GM23338 (cell line): ENCODE measurements at regions not wholly inside any gene's neighbourhood (a gene's known extent, or its start where the extent isn't known, plus 50 kb on each side); places are given as distances from the start of the nearest gene placed in this dataset.
"Not testable (repeated sequence)": the region's sequence is repeated elsewhere in the genome, so short reads cannot be mapped to it uniquely, and the experiment has no call there.

Experiments
- ATAC-seq: fragments of 200-7000 bp; cut with Tn5 transposase; 3 replicates; pipeline ENCODE4 v1.9.1; 2020
- DNase-seq: peaks from one replicate; pipeline ENCODE4 v3.0.0-alpha.2; 2015; ENCODE audit warnings: low spot score
- H2AFZ ChIP-seq: fragments of 200-600 bp; sonication (generic); 2 replicates; pipeline ENCODE4 v1.8.0; 2016; ENCODE audit warnings: antibody characterized with exemption, mild to moderate bottlenecking, moderate library complexity
- H3F3A ChIP-seq: fragments of 200-600 bp; sonication (generic); replicated peaks from 2 replicates; pipeline ENCODE4 v1.8.0; 2017; ENCODE audit warnings: antibody characterized with exemption, mixed run types, low read depth
- H3K27ac ChIP-seq: fragments of 200-600 bp; sonication (generic); 2 replicates; pipeline ENCODE4 v1.6.1; 2016; ENCODE audit warnings: low read depth
- H3K27me3 ChIP-seq: fragments of 200-600 bp; sonication (generic); 2 replicates; pipeline ENCODE4 v1.8.0; 2016; ENCODE audit warnings: mild to moderate bottlenecking, mixed run types, moderate library complexity; ENCODE audit not compliant: insufficient read depth
- H3K36me3 ChIP-seq: fragments of 200-600 bp; sonication (generic); 2 replicates; pipeline ENCODE4 v1.8.0; 2016; ENCODE audit warnings: mild to moderate bottlenecking; ENCODE audit not compliant: insufficient read depth
- H3K4me1 ChIP-seq: fragments of 200-600 bp; sonication (generic); 2 replicates; pipeline ENCODE4 v1.8.0; 2016; ENCODE audit warnings: mild to moderate bottlenecking, moderate library complexity; ENCODE audit not compliant: insufficient read depth
- H3K4me2 ChIP-seq: fragments of 200-600 bp; sonication (generic); 2 replicates; pipeline ENCODE4 v1.7.1; 2017; ENCODE audit warnings: mixed run types
- H3K4me3 ChIP-seq: fragments of 200-600 bp; sonication (generic); 2 replicates; pipeline ENCODE4 v1.6.1; 2016; ENCODE audit warnings: mixed run types
- H3K79me2 ChIP-seq: fragments of 200-600 bp; sonication (generic); replicated peaks from 2 replicates; pipeline ENCODE4 v1.8.0; 2017; ENCODE audit warnings: mild to moderate bottlenecking; ENCODE audit not compliant: insufficient read depth
- H3K9me2 ChIP-seq: fragments of 200-600 bp; sonication (generic); 2 replicates; pipeline ENCODE4 v1.8.0; 2017; ENCODE audit not compliant: insufficient read depth
- H4K20me1 ChIP-seq: fragments of 200-600 bp; sonication (generic); replicated peaks from 2 replicates; pipeline ENCODE4 v1.8.0; 2017; ENCODE audit warnings: mild to moderate bottlenecking; ENCODE audit not compliant: insufficient read depth
- H3K27ac Mint-ChIP-seq: 2 replicates; pipeline ENCODE4 v1.8.0; 2020; ENCODE audit warnings: inconsistent platforms, mild to moderate bottlenecking, moderate library complexity, mixed read lengths
- H3K27me3 Mint-ChIP-seq: 3 replicates; pipeline ENCODE4 v1.8.0; 2022; ENCODE audit warnings: low read depth, mild to moderate bottlenecking, moderate library complexity, mixed read lengths, inconsistent platforms; ENCODE audit not compliant: insufficient read depth, poor library complexity
- H3K36me3 Mint-ChIP-seq: 3 replicates; pipeline ENCODE4 v1.8.0; 2021; ENCODE audit warnings: low read depth, mild to moderate bottlenecking, inconsistent platforms, moderate library complexity, mixed read lengths
- H3K4me1 Mint-ChIP-seq: 3 replicates; pipeline ENCODE4 v1.8.0; 2020; ENCODE audit warnings: mild to moderate bottlenecking, inconsistent platforms, mixed read lengths
- H3K4me3 Mint-ChIP-seq: 3 replicates; pipeline ENCODE4 v1.8.0; 2021; ENCODE audit warnings: moderate library complexity, mild to moderate bottlenecking, inconsistent platforms, mixed read lengths
- H3K9me3 Mint-ChIP-seq: 3 replicates; pipeline ENCODE4 v1.8.0; 2020; ENCODE audit warnings: moderate library complexity, mild to moderate bottlenecking, inconsistent platforms, mixed read lengths
- CREB1 ChIP-seq: fragments of 250-450 bp; sonication (Bioruptor Pico); IDR thresholded peaks from 2 replicates; pipeline ENCODE4 v1.5.0; 2020; ENCODE audit warnings: low read depth, mild to moderate bottlenecking, moderate library complexity
- EZH2 ChIP-seq: fragments of 200-600 bp; sonication (generic); IDR thresholded peaks from one replicate; pipeline ENCODE4 v1.8.0; 2017; ENCODE audit warnings: antibody characterized with exemption, mild to moderate bottlenecking, low read depth; ENCODE audit not compliant: unreplicated experiment
- EZH2phosphoT487 ChIP-seq: fragments of 200-600 bp; sonication (generic); IDR thresholded peaks from one replicate; pipeline ENCODE4 v1.8.1; 2018; ENCODE audit warnings: antibody characterized with exemption; ENCODE audit not compliant: unreplicated experiment
- JUNB ChIP-seq: IDR thresholded peaks from one replicate; pipeline ENCODE4 v1.6.1; 2016; ENCODE audit warnings: antibody characterized with exemption; ENCODE audit not compliant: unreplicated experiment
- NANOG ChIP-seq: IDR thresholded peaks from 2 replicates; pipeline ENCODE4 v1.6.1; 2016; ENCODE audit warnings: antibody characterized with exemption, borderline replicate concordance
- POLR2AphosphoS5 ChIP-seq: IDR thresholded peaks from 2 replicates; pipeline ENCODE4 v1.6.1; 2016; ENCODE audit warnings: antibody characterized with exemption, low read depth
- ZNF114 ChIP-seq: fragments of 250-450 bp; sonication (Bioruptor Pico); IDR thresholded peaks from 2 replicates; pipeline ENCODE4 v1.5.0; 2020; ENCODE audit warnings: mild to moderate bottlenecking, moderate library complexity
- TF ChIP-seq, protein P1 (sequence below), 2 experiments: fragments of 200-600 bp in 1 of 2; sonication (generic) in 1 of 2; conservative IDR thresholded peaks; 2 replicates each; pipeline versions ENCODE4 v1.5.1 to v1.6.1; 2016 to 2017; ENCODE audit warnings: antibody characterized with exemption in 2 of 2, low read depth in 2 of 2, mild to moderate bottlenecking in 2 of 2, moderate library complexity in 1 of 2
- TF ChIP-seq, protein P2 (sequence below): IDR thresholded peaks from 2 replicates; pipeline ENCODE4 v1.6.1; 2016; ENCODE audit warnings: antibody characterized with exemption

DNA sequence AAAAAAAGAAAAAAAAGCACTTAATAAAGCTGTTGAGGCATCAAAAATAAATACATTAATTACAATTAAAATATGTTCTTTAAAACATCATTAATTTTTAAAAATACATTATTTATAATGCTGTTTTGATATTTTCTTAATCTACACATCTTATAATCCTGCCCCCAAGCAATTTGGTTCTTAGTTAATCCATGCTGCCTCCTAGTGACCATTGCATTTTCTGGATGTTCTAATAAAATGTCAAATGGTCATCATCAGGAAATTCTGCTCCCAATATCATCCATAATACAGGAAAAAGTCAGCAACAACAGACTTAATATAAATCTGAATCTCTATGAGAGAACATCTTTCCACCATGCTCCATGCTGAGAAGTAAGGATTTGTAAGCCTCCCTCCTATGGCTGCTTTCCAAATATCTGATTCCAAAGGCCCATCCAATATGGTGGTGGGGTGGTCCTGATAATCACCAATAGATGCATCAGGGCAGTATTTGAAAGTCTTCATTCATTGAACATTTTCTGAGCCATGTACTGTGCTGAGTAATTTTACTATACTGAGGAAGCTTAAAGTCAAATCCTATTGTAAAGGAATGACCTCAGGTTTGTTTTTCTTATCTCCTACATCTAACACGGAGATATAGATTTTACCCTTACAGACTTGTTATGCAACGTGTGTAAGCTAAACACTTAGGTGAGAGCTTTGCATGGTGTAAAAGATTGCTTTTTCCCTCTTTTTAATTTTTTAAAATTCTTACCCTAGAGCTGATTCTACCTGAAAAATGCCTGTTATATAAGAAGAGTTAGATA is 124.7 kb upstream of the BMAL1 start:
- H3K4me2 ChIP-seq = no peak overlapping the region
- H3K27ac Mint-ChIP-seq = no peak overlapping the region
- H3K27ac ChIP-seq = no peak overlapping the region
- no peaks in the 10 kb centered on the region for H3K27me3 Mint-ChIP-seq
- H3K36me3 Mint-ChIP-seq = no peaks in the 10 kb centered on the region
- no peaks in the 10 kb centered on the region for H3K79me2 ChIP-seq
- TF ChIP-seq, protein P1, sequence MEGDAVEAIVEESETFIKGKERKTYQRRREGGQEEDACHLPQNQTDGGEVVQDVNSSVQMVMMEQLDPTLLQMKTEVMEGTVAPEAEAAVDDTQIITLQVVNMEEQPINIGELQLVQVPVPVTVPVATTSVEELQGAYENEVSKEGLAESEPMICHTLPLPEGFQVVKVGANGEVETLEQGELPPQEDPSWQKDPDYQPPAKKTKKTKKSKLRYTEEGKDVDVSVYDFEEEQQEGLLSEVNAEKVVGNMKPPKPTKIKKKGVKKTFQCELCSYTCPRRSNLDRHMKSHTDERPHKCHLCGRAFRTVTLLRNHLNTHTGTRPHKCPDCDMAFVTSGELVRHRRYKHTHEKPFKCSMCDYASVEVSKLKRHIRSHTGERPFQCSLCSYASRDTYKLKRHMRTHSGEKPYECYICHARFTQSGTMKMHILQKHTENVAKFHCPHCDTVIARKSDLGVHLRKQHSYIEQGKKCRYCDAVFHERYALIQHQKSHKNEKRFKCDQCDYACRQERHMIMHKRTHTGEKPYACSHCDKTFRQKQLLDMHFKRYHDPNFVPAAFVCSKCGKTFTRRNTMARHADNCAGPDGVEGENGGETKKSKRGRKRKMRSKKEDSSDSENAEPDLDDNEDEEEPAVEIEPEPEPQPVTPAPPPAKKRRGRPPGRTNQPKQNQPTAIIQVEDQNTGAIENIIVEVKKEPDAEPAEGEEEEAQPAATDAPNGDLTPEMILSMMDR (conservative IDR thresholded peaks at IDR 0.05; ENCODE audit: low read depth in 2 of 2) = peak; percentile 60 to 68
- TF ChIP-seq, protein P2, sequence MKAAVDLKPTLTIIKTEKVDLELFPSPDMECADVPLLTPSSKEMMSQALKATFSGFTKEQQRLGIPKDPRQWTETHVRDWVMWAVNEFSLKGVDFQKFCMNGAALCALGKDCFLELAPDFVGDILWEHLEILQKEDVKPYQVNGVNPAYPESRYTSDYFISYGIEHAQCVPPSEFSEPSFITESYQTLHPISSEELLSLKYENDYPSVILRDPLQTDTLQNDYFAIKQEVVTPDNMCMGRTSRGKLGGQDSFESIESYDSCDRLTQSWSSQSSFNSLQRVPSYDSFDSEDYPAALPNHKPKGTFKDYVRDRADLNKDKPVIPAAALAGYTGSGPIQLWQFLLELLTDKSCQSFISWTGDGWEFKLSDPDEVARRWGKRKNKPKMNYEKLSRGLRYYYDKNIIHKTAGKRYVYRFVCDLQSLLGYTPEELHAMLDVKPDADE = no peak
- no peak for TF ChIP-seq ZNF114 (CRISPR knock-in tag)
- no peaks in the 10 kb centered on the region for H3F3A ChIP-seq
- no peaks in the 10 kb centered on the region for H3K27me3 ChIP-seq
- H3K9me2 ChIP-seq = no peaks in the 10 kb centered on the region
- no peaks in the 10 kb centered on the region for H3K4me1 ChIP-seq
- H2AFZ ChIP-seq = no peak overlapping the region
- DNase-seq = peak; percentile 37
- H3K36me3 ChIP-seq = no peaks in the 10 kb centered on the region
- H3K9me3 Mint-ChIP-seq = peaks cover 9% of the 10 kb centered on the region; the same call in 2 of the 3 replicates
- no peaks in the 10 kb centered on the region for H4K20me1 ChIP-seq
- no peak overlapping the region for H3K4me3 Mint-ChIP-seq
- no peak overlapping the region for H3K4me3 ChIP-seq
- no peak for ATAC-seq
- H3K4me1 Mint-ChIP-seq = no peaks in the 10 kb centered on the region

DNA sequence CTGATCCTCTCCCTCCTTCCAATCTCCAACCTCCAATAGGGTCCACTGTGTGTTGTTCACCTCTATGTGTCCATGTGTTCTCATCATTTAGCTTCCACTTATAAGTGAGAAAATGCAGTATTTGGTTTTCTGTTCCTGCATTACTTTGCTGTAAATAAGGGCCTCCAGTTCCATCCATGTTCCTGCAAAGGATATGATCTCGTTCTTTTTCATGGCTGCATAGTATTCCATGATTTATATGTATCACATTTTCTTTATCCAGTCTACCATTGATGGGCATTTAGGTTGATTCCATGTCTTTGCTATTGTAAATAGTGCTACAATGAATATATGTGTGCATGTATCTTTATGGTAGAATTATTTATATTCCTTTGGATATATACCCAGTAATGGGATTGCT is 123.2 kb upstream of the BMAL1 start:
- H3K4me2 ChIP-seq, H4K20me1 ChIP-seq, H3K4me1 Mint-ChIP-seq, H3K27ac ChIP-seq, H3K36me3 Mint-ChIP-seq, H3K4me3 Mint-ChIP-seq, H3F3A ChIP-seq, H3K4me3 ChIP-seq, H3K79me2 ChIP-seq, H3K4me1 ChIP-seq, H2AFZ ChIP-seq, DNase-seq, H3K36me3 ChIP-seq, H3K27me3 ChIP-seq, ATAC-seq, H3K27me3 Mint-ChIP-seq, H3K27ac Mint-ChIP-seq, H3K9me2 ChIP-seq: not testable (repeated sequence)
- peaks cover 14% of the 10 kb centered on the region; the same call in 2 of the 3 replicates for H3K9me3 Mint-ChIP-seq

GRCh38 chr11:13160346-13160745 is 117.2 kb upstream of the BMAL1 start:
- no peak overlapping the region for H3K4me3 ChIP-seq
- H3K36me3 Mint-ChIP-seq = no peaks in the 10 kb centered on the region
- no peak overlapping the region for H3K27ac ChIP-seq
- no peaks in the 10 kb centered on the region for H3K9me2 ChIP-seq
- H4K20me1 ChIP-seq = no peaks in the 10 kb centered on the region
- no peaks in the 10 kb centered on the region for H3K36me3 ChIP-seq
- H3K4me2 ChIP-seq = no peak overlapping the region
- H2AFZ ChIP-seq = no peak overlapping the region
- no peaks in the 10 kb centered on the region for H3K79me2 ChIP-seq
- ATAC-seq (no peak), DNase-seq (no peak)
- H3F3A ChIP-seq = no peaks in the 10 kb centered on the region
- no peaks in the 10 kb centered on the region; the same call in 2 of the 3 replicates for H3K4me1 Mint-ChIP-seq
- H3K27me3 ChIP-seq = no peaks in the 10 kb centered on the region
- no peak overlapping the region for H3K4me3 Mint-ChIP-seq
- H3K27me3 Mint-ChIP-seq = no peaks in the 10 kb centered on the region
- peaks cover 11% of the 10 kb centered on the region; the same call in 2 of the 3 replicates for H3K9me3 Mint-ChIP-seq
- no peak overlapping the region for H3K27ac Mint-ChIP-seq
- no peaks in the 10 kb centered on the region for H3K4me1 ChIP-seq
- TF ChIP-seq EZH2phosphoT487 = no peak
- TF ChIP-seq ZNF114 (CRISPR knock-in tag) = no peak
- TF ChIP-seq, protein P2 = no peak
- TF ChIP-seq EZH2 = no peak
- no peak for TF ChIP-seq JUNB
- TF ChIP-seq POLR2AphosphoS5 = no peak
- no peak for TF ChIP-seq NANOG
- TF ChIP-seq CREB1 (CRISPR knock-in tag) = no peak
- TF ChIP-seq, protein P1 (conservative IDR thresholded peaks at IDR 0.05; ENCODE audit: low read depth in 2 of 2) = no peak
